Endothelial cell of umbilical vein (primary cell): ENCODE measurements at regions not wholly inside any gene's neighbourhood (a gene's known extent, or its start where the extent isn't known, plus 50 kb on each side); places are given as distances from the start of the nearest gene placed in this dataset.

ENCODE experiments used
- POLR2A ChIP-seq: IDR thresholded peaks from 2 replicates; pipeline ENCODE4 v1.6.1; 2012; ENCODE audit warnings: low read depth, mild to moderate bottlenecking, control low read depth, low read length
- TF ChIP-seq, protein P1 (sequence below), 2 donors: IDR thresholded peaks; 1 replicate in 1 of 2; 2 replicates in 1 of 2; pipeline ENCODE4 v1.5.1; 2011; ENCODE audit warnings: low read length in 2 of 2, mild to moderate bottlenecking in 2 of 2, moderate library complexity in 2 of 2, control low read depth in 1 of 2, inconsistent platforms in 1 of 2, low read depth in 1 of 2; ENCODE audit not compliant: insufficient read depth in 1 of 2; ENCODE audit errors: extremely low read depth in 1 of 2

DNA sequence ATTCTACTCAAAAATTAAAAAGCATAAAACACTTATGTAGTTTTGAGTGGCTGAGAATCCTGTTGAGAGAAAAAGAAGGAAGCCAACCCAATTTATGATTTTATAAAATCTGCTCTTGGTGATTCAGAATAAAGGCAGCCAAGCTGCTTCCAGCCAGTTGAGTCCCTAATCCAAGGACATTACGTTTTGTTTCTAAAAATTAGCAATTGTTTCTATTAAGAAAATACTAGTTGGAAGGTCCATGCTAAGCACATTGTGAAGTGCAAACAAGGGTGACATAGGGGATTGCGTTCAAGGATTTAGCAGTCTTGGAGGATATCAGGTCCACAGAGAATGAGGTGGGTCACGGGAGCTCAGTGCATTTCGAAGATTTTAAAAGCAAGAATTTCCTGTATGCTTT is 987.7 kb downstream of the TYW1 start:
- TF ChIP-seq, protein P1, sequence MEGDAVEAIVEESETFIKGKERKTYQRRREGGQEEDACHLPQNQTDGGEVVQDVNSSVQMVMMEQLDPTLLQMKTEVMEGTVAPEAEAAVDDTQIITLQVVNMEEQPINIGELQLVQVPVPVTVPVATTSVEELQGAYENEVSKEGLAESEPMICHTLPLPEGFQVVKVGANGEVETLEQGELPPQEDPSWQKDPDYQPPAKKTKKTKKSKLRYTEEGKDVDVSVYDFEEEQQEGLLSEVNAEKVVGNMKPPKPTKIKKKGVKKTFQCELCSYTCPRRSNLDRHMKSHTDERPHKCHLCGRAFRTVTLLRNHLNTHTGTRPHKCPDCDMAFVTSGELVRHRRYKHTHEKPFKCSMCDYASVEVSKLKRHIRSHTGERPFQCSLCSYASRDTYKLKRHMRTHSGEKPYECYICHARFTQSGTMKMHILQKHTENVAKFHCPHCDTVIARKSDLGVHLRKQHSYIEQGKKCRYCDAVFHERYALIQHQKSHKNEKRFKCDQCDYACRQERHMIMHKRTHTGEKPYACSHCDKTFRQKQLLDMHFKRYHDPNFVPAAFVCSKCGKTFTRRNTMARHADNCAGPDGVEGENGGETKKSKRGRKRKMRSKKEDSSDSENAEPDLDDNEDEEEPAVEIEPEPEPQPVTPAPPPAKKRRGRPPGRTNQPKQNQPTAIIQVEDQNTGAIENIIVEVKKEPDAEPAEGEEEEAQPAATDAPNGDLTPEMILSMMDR (IDR thresholded peaks at IDR 0.05; ENCODE audit: extremely low read depth in 1 of 2, insufficient read depth in 1 of 2, low read depth in 1 of 2, low read length in 2 of 2), result no peak
- TF ChIP-seq POLR2A, result no peak
